GM12873 (cell line): ENCODE measurements at regions not wholly inside any gene's neighbourhood (a gene's known extent, or its start where the extent isn't known, plus 50 kb on each side); places are given as distances from the start of the nearest gene placed in this dataset.

Source experiments
- CTCF ChIP-seq: IDR thresholded peaks from 2 replicates; pipeline ENCODE4 v1.5.1; 2012; ENCODE audit warnings: low read depth, mild to moderate bottlenecking, moderate library complexity, low read length, control low read depth; ENCODE audit not compliant: insufficient read depth; ENCODE audit errors: missing control alignments

GRCh38 chrX:39998636-39999406 lies 98.9 kb downstream of the BCOR start:
- TF ChIP-seq CTCF = no peak
